22Rv1 (cell line): ENCODE measurements at regions not wholly inside any gene's neighbourhood (a gene's known extent, or its start where the extent isn't known, plus 50 kb on each side); places are given as distances from the start of the nearest gene placed in this dataset.

Source experiments
- H3K27ac ChIP-seq: fragments of 450-650 bp; 2 replicates; pipeline ENCODE4 v1.5.1; 2017
- CTCF ChIP-seq: fragments of 450-650 bp; IDR thresholded peaks from 2 replicates; pipeline ENCODE4 v1.5.1; 2017; ENCODE audit warnings: mild to moderate bottlenecking
- ZFX ChIP-seq: fragments of 450-650 bp; IDR thresholded peaks from 2 replicates; pipeline ENCODE4 v1.6.1; 2017; ENCODE audit warnings: antibody characterized with exemption, borderline replicate concordance

GRCh38 chr4:10736266-10736665 is 51.7 kb upstream of the CLNK start:
- no peak overlapping the region for H3K27ac ChIP-seq
- TF ChIP-seq CTCF, result no peak
- no peak for TF ChIP-seq ZFX

GRCh38 chr4:10734697-10735096 is 50.1 kb upstream of the CLNK start:
- no peak for TF ChIP-seq ZFX
- TF ChIP-seq CTCF, result no peak
- no peak overlapping the region for H3K27ac ChIP-seq
